Caco-2 (cell line): ENCODE measurements at regions not wholly inside any gene's neighbourhood (a gene's known extent, or its start where the extent isn't known, plus 50 kb on each side); places are given as distances from the start of the nearest gene placed in this dataset.

ENCODE experiments used
- BruUV-seq: library from RNA; stranded (reverse); fragments of 400-500 nt; replicated peaks from 2 replicates; lab custom pipeline; 2021; lab: Mats Ljungman, UMichigan
- CTCF ChIA-PET: fragments of 300-600 bp; sonication (Branson Sonifier 250); formaldehyde crosslinking; loops from one replicate; lab custom pipeline; 2022; ENCODE audit warnings: antibody characterized with exemption; lab: Charles Lee
- POLR2A ChIA-PET: fragments of 300-600 bp; sonication (Branson Sonifier 250); formaldehyde crosslinking; loops from one replicate; lab custom pipeline; 2022; ENCODE audit warnings: antibody characterized with exemption; lab: Charles Lee
- DNase-seq, 2 experiments: peaks; one replicate each; pipeline versions ENCODE4 v3.0.0 to v3.0.0-alpha.2; 2020 to 2022
- H3K27me3 ChIP-seq: replicated peaks from 2 replicates; pipeline ENCODE4 v1.6.0; 2011; ENCODE audit warnings: low read length; ENCODE audit not compliant: control insufficient read depth, insufficient read depth
- H3K36me3 ChIP-seq: 2 replicates; pipeline ENCODE4 v1.5.1; 2011; ENCODE audit warnings: low read length; ENCODE audit not compliant: control insufficient read depth, insufficient read depth
- H3K4me1 ChIP-seq: fragments of 250-450 bp; sonication (Bioruptor Pico); 2 replicates; pipeline ENCODE4 v1.5.1; 2020; ENCODE audit warnings: mild to moderate bottlenecking
- H3K4me3 ChIP-seq: 2 replicates; pipeline ENCODE4 v1.5.1; 2011; ENCODE audit warnings: low read depth, mild to moderate bottlenecking, control low read depth, low read length
- H3K9me3 ChIP-seq: fragments of 250-450 bp; sonication (Bioruptor Pico); 2 replicates; pipeline ENCODE4 v1.5.1; 2020; ENCODE audit warnings: mild to moderate bottlenecking, moderate library complexity
- H3K27ac Mint-ChIP-seq: one replicate; pipeline ENCODE4 v1.8.0; 2022; ENCODE audit warnings: mixed read lengths; ENCODE audit not compliant: unreplicated experiment
- H3K27me3 Mint-ChIP-seq: one replicate; pipeline ENCODE4 v1.8.0; 2022; ENCODE audit warnings: mixed read lengths; ENCODE audit not compliant: insufficient read depth, unreplicated experiment
- H3K36me3 Mint-ChIP-seq: one replicate; pipeline ENCODE4 v1.8.0; 2022; ENCODE audit warnings: mild to moderate bottlenecking, mixed read lengths; ENCODE audit not compliant: insufficient read depth, unreplicated experiment
- H3K4me1 Mint-ChIP-seq: one replicate; pipeline ENCODE4 v1.8.0; 2022; ENCODE audit warnings: low read depth, mixed read lengths; ENCODE audit not compliant: unreplicated experiment
- H3K4me3 Mint-ChIP-seq: one replicate; pipeline ENCODE4 v1.8.0; 2022; ENCODE audit warnings: mild to moderate bottlenecking, moderate library complexity, mixed read lengths; ENCODE audit not compliant: unreplicated experiment
- H3K9me3 Mint-ChIP-seq: one replicate; pipeline ENCODE4 v1.8.0; 2022; ENCODE audit warnings: mixed read lengths; ENCODE audit not compliant: unreplicated experiment
- intact Hi-C: fragments of 100-400 bp; cut with micrococcal nuclease; formaldehyde crosslinking; loops from one replicate; pipeline ENCODE4 v1.10.0; 2022; ENCODE audit not compliant: unreplicated experiment
- TF ChIP-seq, protein P1 (sequence below), 2 experiments: fragments of 200-600 bp in 1 of 2; IDR thresholded peaks; 1 replicate in 1 of 2; 2 replicates in 1 of 2; pipeline versions ENCODE4 v1.5.1 to v1.8.0; 2011 to 2022; ENCODE audit warnings: antibody characterized with exemption in 1 of 2, control low read depth in 1 of 2, inconsistent platforms in 1 of 2, low read depth in 1 of 2, low read length in 1 of 2, mild to moderate bottlenecking in 1 of 2, moderate library complexity in 1 of 2; ENCODE audit not compliant: insufficient read depth in 1 of 2, severe bottlenecking in 1 of 2, unreplicated experiment in 1 of 2

DNA sequence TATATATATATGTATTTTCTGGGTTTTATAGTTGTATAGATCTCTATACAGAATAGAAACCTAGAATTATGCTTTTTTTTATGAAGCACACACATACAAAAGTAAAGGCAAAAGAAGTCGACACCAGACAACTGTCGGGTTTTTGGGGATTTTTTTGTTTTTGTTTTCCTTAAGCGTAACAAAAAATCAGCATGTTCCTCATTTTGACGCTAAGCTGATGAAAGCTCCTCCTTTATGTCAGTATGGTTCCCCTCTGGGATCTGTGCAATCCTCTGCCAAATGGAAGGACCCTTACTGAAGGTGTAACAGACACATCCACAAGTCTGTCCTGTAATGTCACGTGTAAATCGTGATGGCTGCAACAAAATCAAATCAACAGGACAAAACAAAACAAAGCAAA, 226.2 kb downstream of the RHOU start:
- CTCF ChIA-PET = no interaction called here
- H3K9me3 ChIP-seq = no peaks in the 10 kb centered on the region
- H3K9me3 Mint-ChIP-seq = no peaks in the 10 kb centered on the region
- peaks cover 7% of the 10 kb centered on the region for H3K36me3 Mint-ChIP-seq
- peaks cover 33% of the 10 kb centered on the region for H3K4me1 Mint-ChIP-seq
- H3K4me1 ChIP-seq = peaks cover 45% of the 10 kb centered on the region
- no peak overlapping the region for H3K4me3 ChIP-seq
- no peaks in the 10 kb centered on the region for H3K27me3 ChIP-seq
- POLR2A ChIA-PET = no interaction called here
- TF ChIP-seq, protein P1, sequence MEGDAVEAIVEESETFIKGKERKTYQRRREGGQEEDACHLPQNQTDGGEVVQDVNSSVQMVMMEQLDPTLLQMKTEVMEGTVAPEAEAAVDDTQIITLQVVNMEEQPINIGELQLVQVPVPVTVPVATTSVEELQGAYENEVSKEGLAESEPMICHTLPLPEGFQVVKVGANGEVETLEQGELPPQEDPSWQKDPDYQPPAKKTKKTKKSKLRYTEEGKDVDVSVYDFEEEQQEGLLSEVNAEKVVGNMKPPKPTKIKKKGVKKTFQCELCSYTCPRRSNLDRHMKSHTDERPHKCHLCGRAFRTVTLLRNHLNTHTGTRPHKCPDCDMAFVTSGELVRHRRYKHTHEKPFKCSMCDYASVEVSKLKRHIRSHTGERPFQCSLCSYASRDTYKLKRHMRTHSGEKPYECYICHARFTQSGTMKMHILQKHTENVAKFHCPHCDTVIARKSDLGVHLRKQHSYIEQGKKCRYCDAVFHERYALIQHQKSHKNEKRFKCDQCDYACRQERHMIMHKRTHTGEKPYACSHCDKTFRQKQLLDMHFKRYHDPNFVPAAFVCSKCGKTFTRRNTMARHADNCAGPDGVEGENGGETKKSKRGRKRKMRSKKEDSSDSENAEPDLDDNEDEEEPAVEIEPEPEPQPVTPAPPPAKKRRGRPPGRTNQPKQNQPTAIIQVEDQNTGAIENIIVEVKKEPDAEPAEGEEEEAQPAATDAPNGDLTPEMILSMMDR (IDR thresholded peaks at IDR 0.05; ENCODE audit: insufficient read depth in 1 of 2, low read depth in 1 of 2, low read length in 1 of 2, severe bottlenecking in 1 of 2, unreplicated experiment in 1 of 2) = no peak
- intact Hi-C loops = no loop called here
- H3K27me3 Mint-ChIP-seq = no peaks in the 10 kb centered on the region
- H3K4me3 Mint-ChIP-seq = no peak overlapping the region
- H3K27ac Mint-ChIP-seq = no peak overlapping the region
- no TSS peak for BruUV-seq
- DNase-seq = no peak
- H3K36me3 ChIP-seq = no peaks in the 10 kb centered on the region

DNA sequence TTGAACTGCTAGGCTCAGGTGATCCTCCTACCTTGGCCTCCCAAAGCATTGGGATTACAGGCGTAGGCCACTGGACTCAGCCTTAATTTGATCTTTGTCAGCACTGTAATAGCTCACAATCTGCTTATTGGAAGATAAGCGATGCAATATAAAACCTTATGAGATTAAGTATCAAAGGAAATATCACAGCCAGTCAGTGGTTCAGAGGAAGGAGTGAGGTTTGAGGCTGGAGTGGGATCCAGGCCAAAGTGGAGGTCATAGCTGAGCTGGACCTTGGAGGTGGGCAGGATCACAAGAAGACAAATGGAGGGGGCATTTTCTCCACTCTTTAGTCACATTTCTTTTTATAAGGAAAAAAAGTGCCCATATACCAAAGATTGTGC, 228.5 kb downstream of the RHOU start:
- no peaks in the 10 kb centered on the region for H3K27me3 Mint-ChIP-seq
- Histone ChIP-seq H3K27me3 (no peaks in the 10 kb centered on the region), H3K4me1 (peaks cover 32% of the 10 kb centered on the region), H3K36me3 (no peaks in the 10 kb centered on the region), H3K4me3 (no peak overlapping the region), H3K9me3 (no peaks in the 10 kb centered on the region)
- TF ChIP-seq, protein P1 (IDR thresholded peaks at IDR 0.05; ENCODE audit: insufficient read depth in 1 of 2, low read depth in 1 of 2, low read length in 1 of 2, severe bottlenecking in 1 of 2, unreplicated experiment in 1 of 2) = no peak
- no peak for DNase-seq
- H3K27ac Mint-ChIP-seq = peak overlapping the region; percentile 99
- peaks cover 24% of the 10 kb centered on the region for H3K4me1 Mint-ChIP-seq
- ChIA-PET POLR2A (interaction anchor here (1.0 kb wide), 1 partner anchor 126 kb away, joined by 9 read pairs; no protein-coding TSS in a partner anchor), CTCF (interaction anchor here (1.1 kb wide), 1 partner anchor 103 kb away, joined by 3 read pairs; no protein-coding TSS in a partner anchor)
- peak overlapping the region; percentile 67 for H3K4me3 Mint-ChIP-seq
- H3K36me3 Mint-ChIP-seq = peaks cover 7% of the 10 kb centered on the region
- no peaks in the 10 kb centered on the region for H3K9me3 Mint-ChIP-seq
- no TSS peak for BruUV-seq
- intact Hi-C loops = loop anchor here (1.0 to 2.0 kb wide), 3 partner anchors 125 to 257 kb away; partner anchors contain the start of gene RHOU

DNA sequence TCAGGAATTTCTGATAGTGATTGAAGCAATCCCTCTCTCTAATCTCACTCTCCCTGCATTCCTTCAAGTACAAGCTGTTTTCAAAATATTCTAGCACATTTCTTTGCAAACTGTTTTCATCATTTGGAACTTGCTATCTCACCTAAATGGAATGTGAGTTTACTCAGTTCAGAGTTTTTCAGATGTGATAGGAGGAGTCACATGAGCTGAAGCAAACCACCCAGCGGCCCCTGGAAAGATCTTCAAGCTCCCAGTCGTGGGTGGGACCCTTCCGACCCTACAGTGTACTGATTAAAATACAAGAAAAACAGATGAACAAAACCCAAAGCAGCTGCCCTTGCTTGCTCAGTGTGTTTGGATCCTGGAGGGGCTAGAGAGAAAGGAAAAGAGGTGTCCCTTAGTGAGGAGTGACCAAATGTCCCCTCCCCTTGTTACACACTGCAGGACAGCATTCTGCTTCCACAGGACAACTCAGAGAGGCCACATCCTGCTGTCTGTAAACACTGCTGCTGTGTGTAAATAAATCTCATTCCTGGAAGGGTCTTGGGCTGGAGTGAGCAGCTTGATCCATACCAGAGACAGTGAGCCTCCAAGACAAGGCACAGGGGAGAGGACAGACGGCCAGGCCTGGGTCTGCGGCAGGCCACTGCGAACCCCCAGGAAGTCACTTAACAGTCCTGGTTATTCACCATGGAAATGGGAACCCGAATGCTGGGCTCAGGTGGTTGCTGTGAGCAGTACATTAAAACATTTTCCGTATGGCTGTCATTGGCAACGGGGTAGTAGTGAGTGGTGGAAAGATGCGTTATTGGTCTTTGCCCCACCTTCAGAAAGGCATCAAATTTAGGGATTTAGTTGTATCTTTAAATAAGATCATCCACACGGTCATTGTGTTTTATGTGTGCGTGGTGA, 229.2 kb downstream of the RHOU start:
- Mint-ChIP-seq H3K36me3 (peaks cover 7% of the 10 kb centered on the region), H3K27me3 (no peaks in the 10 kb centered on the region), H3K9me3 (no peaks in the 10 kb centered on the region), H3K4me3 (peak overlapping the region; percentile 67), H3K4me1 (peaks cover 17% of the 10 kb centered on the region), H3K27ac (peak overlapping the region; percentile 99)
- peaks cover 25% of the 10 kb centered on the region for H3K4me1 ChIP-seq
- intact Hi-C loops = loop anchor here (1.0 to 2.0 kb wide), 3 partner anchors 126 to 256 kb away; partner anchors contain the start of gene RHOU
- H3K4me3 ChIP-seq = no peak overlapping the region
- H3K27me3 ChIP-seq = no peaks in the 10 kb centered on the region
- peak; percentile 69 to 71 for DNase-seq
- H3K9me3 ChIP-seq = no peaks in the 10 kb centered on the region
- TF ChIP-seq, protein P1 (IDR thresholded peaks at IDR 0.05; ENCODE audit: insufficient read depth in 1 of 2, low read depth in 1 of 2, low read length in 1 of 2, severe bottlenecking in 1 of 2, unreplicated experiment in 1 of 2) = no peak
- TSS peak; percentile 94 for BruUV-seq
- H3K36me3 ChIP-seq = no peaks in the 10 kb centered on the region
- CTCF ChIA-PET = interaction anchor here (1.1 kb wide), 1 partner anchor 103 kb away, joined by 3 read pairs; no protein-coding TSS in a partner anchor
- POLR2A ChIA-PET = interaction anchor here (0.9 to 1.0 kb wide), 2 partner anchors 58 to 127 kb away, joined by 3 to 9 read pairs; no protein-coding TSS in a partner anchor
